ENCODE measurements at regions not wholly inside any gene's neighbourhood (a gene's known extent, or its start where the extent isn't known, plus 50 kb on each side); places are given as distances from the start of the nearest gene placed in this dataset.

DNA sequence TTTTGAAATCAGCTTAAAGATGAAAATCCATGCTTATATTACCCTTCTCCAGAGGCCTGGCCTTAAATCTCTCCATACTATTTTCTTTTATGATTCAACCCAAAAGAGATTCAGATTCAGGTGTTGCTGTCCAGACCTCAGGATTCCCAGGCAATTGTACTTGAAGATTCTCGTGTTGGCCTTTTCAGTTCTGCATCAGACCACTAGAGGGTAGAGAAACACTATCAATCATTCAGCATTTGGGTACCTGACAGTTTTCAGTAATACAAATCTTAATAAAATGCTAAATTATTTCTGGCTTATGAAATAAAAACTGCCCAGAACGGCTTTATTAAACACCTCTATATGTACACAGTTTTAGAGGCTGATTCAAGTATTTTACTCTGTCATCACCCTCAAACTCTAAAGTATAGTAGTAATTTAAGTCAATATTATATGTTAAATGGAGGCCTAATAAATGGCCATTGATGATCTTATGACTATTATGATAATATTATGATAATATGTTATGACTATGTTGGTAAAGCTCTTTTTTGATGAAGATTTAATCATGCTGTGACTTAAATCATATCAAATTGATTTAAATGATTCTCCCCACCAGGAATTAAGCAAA, 301.1 kb downstream of the DUSP6 start:
- TF ChIP-seq, protein P1, sequence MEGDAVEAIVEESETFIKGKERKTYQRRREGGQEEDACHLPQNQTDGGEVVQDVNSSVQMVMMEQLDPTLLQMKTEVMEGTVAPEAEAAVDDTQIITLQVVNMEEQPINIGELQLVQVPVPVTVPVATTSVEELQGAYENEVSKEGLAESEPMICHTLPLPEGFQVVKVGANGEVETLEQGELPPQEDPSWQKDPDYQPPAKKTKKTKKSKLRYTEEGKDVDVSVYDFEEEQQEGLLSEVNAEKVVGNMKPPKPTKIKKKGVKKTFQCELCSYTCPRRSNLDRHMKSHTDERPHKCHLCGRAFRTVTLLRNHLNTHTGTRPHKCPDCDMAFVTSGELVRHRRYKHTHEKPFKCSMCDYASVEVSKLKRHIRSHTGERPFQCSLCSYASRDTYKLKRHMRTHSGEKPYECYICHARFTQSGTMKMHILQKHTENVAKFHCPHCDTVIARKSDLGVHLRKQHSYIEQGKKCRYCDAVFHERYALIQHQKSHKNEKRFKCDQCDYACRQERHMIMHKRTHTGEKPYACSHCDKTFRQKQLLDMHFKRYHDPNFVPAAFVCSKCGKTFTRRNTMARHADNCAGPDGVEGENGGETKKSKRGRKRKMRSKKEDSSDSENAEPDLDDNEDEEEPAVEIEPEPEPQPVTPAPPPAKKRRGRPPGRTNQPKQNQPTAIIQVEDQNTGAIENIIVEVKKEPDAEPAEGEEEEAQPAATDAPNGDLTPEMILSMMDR (conservative IDR thresholded peaks at IDR 0.05; ENCODE audit: control insufficient read depth, insufficient read depth, low read depth, low read length), result peak; percentile 96
- DNase-seq (ENCODE audit: low read depth), result peak; percentile 81
- H3K4me3 ChIP-seq (ENCODE audit: control insufficient read depth, low read depth, low read length), result no peak overlapping the region

DNA sequence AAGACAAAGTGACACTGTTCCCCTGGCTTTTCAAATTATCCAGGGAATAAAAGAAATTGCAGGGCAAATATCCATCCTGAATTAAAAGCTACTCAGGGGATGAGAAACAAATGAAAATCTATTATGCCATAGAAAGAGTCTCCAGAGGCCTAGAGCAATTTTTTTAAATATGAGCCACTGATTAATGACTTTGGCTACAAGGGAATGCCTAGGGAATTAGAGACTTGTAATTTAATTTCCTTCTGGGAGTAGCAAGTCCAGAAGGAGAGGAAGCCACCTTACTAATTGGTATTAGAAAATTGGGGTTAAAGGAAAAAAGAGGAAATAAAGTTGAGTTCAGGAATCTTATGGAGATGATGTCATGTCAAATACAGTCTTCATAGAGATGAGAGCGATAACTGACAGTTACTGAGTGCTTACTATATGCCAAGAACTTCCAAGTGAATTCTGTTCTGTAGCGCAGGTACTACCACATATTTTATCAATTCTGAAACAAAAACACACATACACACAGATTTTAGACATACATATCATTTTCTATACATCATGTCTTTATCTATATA, 304.4 kb downstream of the DUSP6 start:
- TF ChIP-seq, protein P1 (conservative IDR thresholded peaks at IDR 0.05; ENCODE audit: control insufficient read depth, insufficient read depth, low read depth, low read length), result no peak
- DNase-seq (ENCODE audit: low read depth), result no peak

DNA sequence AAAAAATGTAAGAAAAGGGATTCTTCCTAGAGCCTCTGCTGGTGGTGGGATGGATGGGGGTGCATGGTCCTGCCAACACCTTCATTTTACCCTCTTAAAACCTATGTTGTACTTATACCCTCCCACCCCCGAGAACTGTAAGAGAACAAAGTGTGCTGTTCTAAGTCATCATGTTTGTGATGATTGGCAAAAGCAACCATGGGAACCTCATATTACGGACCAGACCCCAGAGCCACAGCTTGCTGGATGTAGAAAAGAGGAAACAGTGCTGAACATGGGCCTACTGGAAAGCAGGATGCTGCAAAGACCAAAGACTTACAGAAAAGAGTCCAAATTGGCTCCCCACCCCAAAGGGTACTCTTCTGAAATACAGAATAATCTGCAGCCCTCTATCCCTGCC, 311.2 kb downstream of the DUSP6 start:
- no peak for DNase-seq (ENCODE audit: low read depth)
- TF ChIP-seq, protein P1 (conservative IDR thresholded peaks at IDR 0.05; ENCODE audit: control insufficient read depth, insufficient read depth, low read depth, low read length), result no peak
- no peak overlapping the region for H3K4me3 ChIP-seq (ENCODE audit: control insufficient read depth, low read depth, low read length)

More for the DNA sequence above, 304.4 kb downstream of the DUSP6 start:
- H3K4me3 ChIP-seq (ENCODE audit: control insufficient read depth, low read depth, low read length), result no peak overlapping the region

DNA sequence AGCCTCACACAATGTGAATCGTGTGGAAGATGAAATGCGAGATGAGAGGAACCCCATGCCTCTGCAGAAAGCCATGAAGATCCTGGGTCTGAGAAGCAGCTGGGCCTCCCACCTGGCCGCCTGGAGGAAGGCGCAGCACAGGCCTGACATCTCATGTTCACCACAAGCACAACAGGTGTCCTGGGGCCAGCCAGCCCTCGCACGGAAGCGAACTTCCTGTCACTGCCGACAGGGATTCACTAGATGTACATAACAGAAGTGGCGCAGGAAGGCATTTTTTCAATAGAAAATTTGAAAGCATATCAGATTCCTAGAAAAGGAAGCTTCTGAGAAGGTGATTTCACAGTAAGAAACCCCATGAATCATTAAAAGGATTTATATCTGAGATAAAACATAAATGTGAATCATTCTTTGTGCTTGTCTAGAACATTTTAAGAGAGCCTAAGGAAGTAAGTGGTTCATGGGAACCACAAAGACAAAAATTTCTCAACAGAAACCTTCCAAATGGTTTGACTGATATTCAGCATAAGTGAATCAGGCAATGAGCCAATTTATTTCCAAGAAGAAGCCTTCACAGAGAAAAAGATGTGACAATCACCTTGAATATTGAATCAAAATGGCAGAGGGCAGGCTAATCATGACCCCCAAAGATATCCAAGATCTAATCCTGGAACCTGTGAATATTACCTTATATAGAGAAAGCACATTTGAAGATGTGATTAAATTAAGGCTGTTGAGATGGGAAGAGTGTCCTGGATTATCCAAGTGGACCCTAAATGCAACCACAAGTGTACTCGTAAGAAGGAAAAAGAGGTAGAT, 311.9 kb downstream of the DUSP6 start:
- no peak for DNase-seq (ENCODE audit: low read depth)
- H3K4me3 ChIP-seq (ENCODE audit: control insufficient read depth, low read depth, low read length), result no peak overlapping the region

DNA sequence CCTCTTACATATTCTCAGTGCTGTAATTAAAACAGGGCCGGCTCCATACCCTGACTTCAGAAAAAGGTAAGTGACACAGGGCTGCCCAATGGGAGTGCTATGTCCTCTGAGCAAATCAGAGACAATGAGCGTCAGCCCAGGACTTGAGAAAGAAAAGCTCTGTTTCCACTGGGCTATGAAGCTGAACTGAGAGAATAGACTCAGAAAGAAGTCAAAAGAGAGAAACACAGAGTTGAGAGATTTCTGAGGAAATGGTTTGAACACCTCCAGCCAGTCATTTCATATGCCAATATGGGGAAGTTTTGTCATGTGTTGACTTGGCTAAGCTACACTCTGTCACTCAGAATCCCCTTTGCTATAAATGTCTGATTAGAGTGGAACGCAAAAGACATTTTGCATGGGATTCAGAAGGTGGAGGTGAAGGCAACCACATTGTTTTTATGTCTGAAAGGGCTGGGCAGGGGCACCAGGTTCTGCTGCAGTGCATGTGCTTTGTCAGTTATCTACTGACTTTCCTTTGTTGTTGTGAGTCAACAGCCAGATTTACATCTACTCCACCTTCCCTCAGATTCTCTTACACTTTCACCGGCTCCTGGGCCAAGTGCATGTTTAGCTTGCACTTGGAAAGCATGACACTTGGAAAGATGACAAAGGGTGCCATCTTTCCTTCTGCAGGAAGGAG, 313.3 kb downstream of the DUSP6 start:
- TF ChIP-seq, protein P1 (conservative IDR thresholded peaks at IDR 0.05; ENCODE audit: control insufficient read depth, insufficient read depth, low read depth, low read length), result no peak
- H3K4me3 ChIP-seq (ENCODE audit: control insufficient read depth, low read depth, low read length), result no peak overlapping the region
- DNase-seq (ENCODE audit: low read depth), result no peak

More for the DNA sequence above, 311.9 kb downstream of the DUSP6 start:
- TF ChIP-seq, protein P1 (conservative IDR thresholded peaks at IDR 0.05; ENCODE audit: control insufficient read depth, insufficient read depth, low read depth, low read length), result no peak

DNA sequence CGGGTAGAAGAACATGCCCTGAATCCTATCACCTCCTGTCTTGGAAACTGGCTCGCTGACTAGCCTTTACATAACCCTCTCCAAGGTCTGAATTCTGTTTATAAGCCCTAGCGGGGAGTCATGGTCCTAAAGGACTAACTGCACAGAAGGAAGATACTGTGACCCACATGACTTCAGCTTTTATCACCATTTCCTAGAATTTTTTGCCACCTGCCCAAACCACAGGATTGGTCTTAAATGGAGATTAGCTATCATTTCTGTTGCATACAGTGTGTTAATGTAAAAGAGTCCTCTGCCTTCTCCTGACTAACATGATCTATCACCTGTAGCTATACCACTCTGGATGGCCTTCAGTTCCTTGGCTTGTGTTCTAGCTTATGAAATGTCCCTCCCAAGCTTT, 319.2 kb downstream of the DUSP6 start:
- no peak for DNase-seq (ENCODE audit: low read depth)
- H3K4me3 ChIP-seq (ENCODE audit: control insufficient read depth, low read depth, low read length), result no peak overlapping the region
- TF ChIP-seq, protein P1 (conservative IDR thresholded peaks at IDR 0.05; ENCODE audit: control insufficient read depth, insufficient read depth, low read depth, low read length), result no peak

Measured in fibroblast of mammary gland (primary cell).